GM19035 (cell line): ENCODE measurements at regions not wholly inside any gene's neighbourhood (a gene's known extent, or its start where the extent isn't known, plus 50 kb on each side); places are given as distances from the start of the nearest gene placed in this dataset.

ENCODE experiments used
- ATAC-seq: cut with Tn5 transposase; IDR thresholded peaks from one replicate; pipeline ENCODE4 v1.9.1; 2021; ENCODE audit not compliant: unreplicated experiment

- ATAC-seq: no peak
These were observed 332.0 kb upstream of the PBX1 start for GRCh38 chr1:164226977-164227376.

- no peak for ATAC-seq
These were observed 330.1 kb upstream of the PBX1 start for GRCh38 chr1:164228928-164229327.

- ATAC-seq: no peak
These were observed 325.8 kb upstream of the PBX1 start for GRCh38 chr1:164233149-164233548.

- ATAC-seq: no peak
These were observed 318.9 kb upstream of the PBX1 start for GRCh38 chr1:164240081-164240480.

GRCh38 chr1:164250365-164250764 is 308.6 kb upstream of the PBX1 start:
- ATAC-seq: no peak

- ATAC-seq: no peak
These were observed 302.5 kb upstream of the PBX1 start for GRCh38 chr1:164256456-164256855.

GRCh38 chr1:164261691-164262240 is 297.2 kb upstream of the PBX1 start:
- ATAC-seq: no peak

GRCh38 chr1:164263540-164263939 is 295.4 kb upstream of the PBX1 start:
- no peak for ATAC-seq

- no peak for ATAC-seq
These were observed 293.8 kb upstream of the PBX1 start for GRCh38 chr1:164265232-164265631.

- no peak for ATAC-seq
These were observed 286.8 kb upstream of the PBX1 start for GRCh38 chr1:164272156-164272555.

- ATAC-seq: no peak
These were observed 262.8 kb upstream of the PBX1 start for GRCh38 chr1:164296172-164296571.

- no peak for ATAC-seq
These were observed 250.9 kb upstream of the PBX1 start for GRCh38 chr1:164308101-164308500.

- no peak for ATAC-seq
These were observed 248.8 kb upstream of the PBX1 start for GRCh38 chr1:164310166-164310565.

- no peak for ATAC-seq
These were observed 247.6 kb upstream of the PBX1 start for GRCh38 chr1:164311377-164311776.

- ATAC-seq: no peak
These were observed 237.9 kb upstream of the PBX1 start for GRCh38 chr1:164320790-164321731.

GRCh38 chr1:164325786-164326185 is 233.2 kb upstream of the PBX1 start:
- ATAC-seq: no peak

- ATAC-seq: no peak
These were observed 225.6 kb upstream of the PBX1 start for GRCh38 chr1:164333387-164333786.

- no peak for ATAC-seq
These were observed 221.6 kb upstream of the PBX1 start for GRCh38 chr1:164337394-164337793.

GRCh38 chr1:164337885-164338284 is 221.1 kb upstream of the PBX1 start:
- no peak for ATAC-seq

- no peak for ATAC-seq
These were observed 215.8 kb upstream of the PBX1 start for GRCh38 chr1:164343189-164343588.

GRCh38 chr1:164347980-164348379 is 211.0 kb upstream of the PBX1 start:
- ATAC-seq: no peak

- no peak for ATAC-seq
These were observed 202.5 kb upstream of the PBX1 start for GRCh38 chr1:164356511-164356910.

- no peak for ATAC-seq
These were observed 198.7 kb upstream of the PBX1 start for GRCh38 chr1:164360265-164360664.
